A673 (cell line): ENCODE measurements at regions not wholly inside any gene's neighbourhood (a gene's known extent, or its start where the extent isn't known, plus 50 kb on each side); places are given as distances from the start of the nearest gene placed in this dataset.

Experiments used
- BruUV-seq: library from RNA; stranded (reverse); fragments of 400-500 nt; replicated peaks from 2 replicates; lab custom pipeline; 2021; lab: Mats Ljungman, UMichigan
- CTCF ChIA-PET: fragments of 300-600 bp; sonication (Branson Sonifier 250); formaldehyde crosslinking; loops from one replicate; lab custom pipeline; 2022; ENCODE audit warnings: antibody characterized with exemption; lab: Charles Lee
- POLR2A ChIA-PET: fragments of 300-600 bp; sonication (Branson Sonifier 250); formaldehyde crosslinking; loops from one replicate; lab custom pipeline; 2022; ENCODE audit warnings: antibody characterized with exemption; ENCODE audit not compliant: low non-redundant PET; lab: Charles Lee
- DNase-seq: peaks from one replicate; pipeline ENCODE4 v3.0.0-alpha.2; 2015; ENCODE audit warnings: low spot score
- H3K27ac ChIP-seq: fragments of 200-600 bp; sonication (generic); 2 replicates; pipeline ENCODE4 v1.5.1; 2016; ENCODE audit warnings: mixed run types, low read depth, mild to moderate bottlenecking, mixed read lengths, antibody characterized with exemption, low read length; ENCODE audit not compliant: poor library complexity, severe bottlenecking
- H3K27me3 ChIP-seq: fragments of 200-600 bp; sonication (generic); replicated peaks from 2 replicates; pipeline ENCODE4 v1.6.1; 2017; ENCODE audit warnings: mixed run types, low read depth, mild to moderate bottlenecking, mixed read lengths, antibody characterized with exemption, low read length; ENCODE audit not compliant: insufficient read depth, poor library complexity
- H3K36me3 ChIP-seq: fragments of 200-600 bp; sonication (generic); 2 replicates; pipeline ENCODE4 v1.6.1; 2016; ENCODE audit warnings: mixed run types, mild to moderate bottlenecking, mixed read lengths, antibody characterized with exemption, low read length; ENCODE audit not compliant: insufficient read depth, poor library complexity, severe bottlenecking
- H3K4me1 ChIP-seq: fragments of 200-600 bp; sonication (generic); 2 replicates; pipeline ENCODE4 v1.6.1; 2017; ENCODE audit warnings: mixed run types, mild to moderate bottlenecking, mixed read lengths, antibody characterized with exemption, low read length; ENCODE audit not compliant: insufficient read depth, poor library complexity, severe bottlenecking
- H3K4me3 ChIP-seq: fragments of 200-600 bp; sonication (generic); 2 replicates; pipeline ENCODE4 v1.5.1; 2016; ENCODE audit warnings: low read depth, mixed run types, mild to moderate bottlenecking, mixed read lengths, low read length; ENCODE audit not compliant: poor library complexity, severe bottlenecking
- H3K9me3 ChIP-seq: fragments of 200-600 bp; sonication (generic); 2 replicates; pipeline ENCODE4 v1.6.1; 2016; ENCODE audit warnings: mixed run types, low read depth, mild to moderate bottlenecking, mixed read lengths, antibody characterized with exemption, low read length; ENCODE audit not compliant: poor library complexity, severe bottlenecking
- EZH2 ChIP-seq: fragments of 200-600 bp; sonication (generic); IDR thresholded peaks from 2 replicates; pipeline ENCODE4 v1.6.1; 2017; ENCODE audit warnings: borderline replicate concordance, low read depth, mild to moderate bottlenecking, mixed read lengths, antibody characterized with exemption, low read length; ENCODE audit not compliant: poor library complexity, severe bottlenecking
- intact Hi-C: fragments of 100-400 bp; cut with micrococcal nuclease; formaldehyde crosslinking; loops from one replicate; pipeline ENCODE4 v1.10.0; 2022; ENCODE audit not compliant: unreplicated experiment
- TF ChIP-seq, protein P1 (sequence below): fragments of 300-800, 200-600 bp; sonication (generic); conservative IDR thresholded peaks from 2 replicates; pipeline ENCODE4 v1.5.1; 2017; ENCODE audit warnings: low read depth, mild to moderate bottlenecking, antibody characterized with exemption, low read length, moderate library complexity, mixed read lengths

DNA sequence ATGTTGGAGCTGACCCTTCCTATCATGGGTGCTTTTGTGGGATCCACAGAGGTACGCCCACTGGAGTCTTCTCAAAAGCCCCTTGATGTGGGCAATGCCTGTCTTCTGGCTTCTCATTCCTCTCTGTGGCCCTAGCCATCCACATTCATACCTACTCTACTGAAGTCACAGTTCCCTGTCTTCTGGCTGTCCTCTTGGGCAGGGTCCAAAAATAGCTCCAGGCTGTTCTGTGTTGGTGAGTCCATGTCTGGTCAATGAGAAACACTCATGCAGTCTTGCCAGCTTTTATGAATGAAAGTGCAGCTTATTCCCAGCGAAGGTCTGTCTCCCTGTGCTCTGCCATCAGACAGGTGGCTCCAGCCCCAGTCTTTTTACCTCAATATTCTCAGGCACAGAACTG, 135.9 kb upstream of the MDM1 start:
- no peak overlapping the region for H3K4me3 ChIP-seq
- intact Hi-C loops = no loop called here
- no peak for DNase-seq
- no TSS peak for BruUV-seq
- no peaks in the 10 kb centered on the region for H3K36me3 ChIP-seq
- H3K27ac ChIP-seq = no peak overlapping the region
- H3K9me3 ChIP-seq = no peaks in the 10 kb centered on the region
- H3K4me1 ChIP-seq = no peaks in the 10 kb centered on the region
- POLR2A ChIA-PET = no interaction called here
- TF ChIP-seq, protein P1, sequence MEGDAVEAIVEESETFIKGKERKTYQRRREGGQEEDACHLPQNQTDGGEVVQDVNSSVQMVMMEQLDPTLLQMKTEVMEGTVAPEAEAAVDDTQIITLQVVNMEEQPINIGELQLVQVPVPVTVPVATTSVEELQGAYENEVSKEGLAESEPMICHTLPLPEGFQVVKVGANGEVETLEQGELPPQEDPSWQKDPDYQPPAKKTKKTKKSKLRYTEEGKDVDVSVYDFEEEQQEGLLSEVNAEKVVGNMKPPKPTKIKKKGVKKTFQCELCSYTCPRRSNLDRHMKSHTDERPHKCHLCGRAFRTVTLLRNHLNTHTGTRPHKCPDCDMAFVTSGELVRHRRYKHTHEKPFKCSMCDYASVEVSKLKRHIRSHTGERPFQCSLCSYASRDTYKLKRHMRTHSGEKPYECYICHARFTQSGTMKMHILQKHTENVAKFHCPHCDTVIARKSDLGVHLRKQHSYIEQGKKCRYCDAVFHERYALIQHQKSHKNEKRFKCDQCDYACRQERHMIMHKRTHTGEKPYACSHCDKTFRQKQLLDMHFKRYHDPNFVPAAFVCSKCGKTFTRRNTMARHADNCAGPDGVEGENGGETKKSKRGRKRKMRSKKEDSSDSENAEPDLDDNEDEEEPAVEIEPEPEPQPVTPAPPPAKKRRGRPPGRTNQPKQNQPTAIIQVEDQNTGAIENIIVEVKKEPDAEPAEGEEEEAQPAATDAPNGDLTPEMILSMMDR = no peak
- no peak for TF ChIP-seq EZH2
- H3K27me3 ChIP-seq = no peaks in the 10 kb centered on the region
- CTCF ChIA-PET = interaction anchor here (0.5 kb wide), 1 partner anchor 53 kb away, joined by 3 read pairs; no protein-coding TSS in a partner anchor

GRCh38 chr12:68469113-68469512, 137.0 kb upstream of the MDM1 start:
- DNase-seq = no peak
- CTCF ChIA-PET = no interaction called here
- Histone ChIP-seq H3K36me3 (no peaks in the 10 kb centered on the region), H3K4me3 (no peak overlapping the region), H3K9me3 (no peaks in the 10 kb centered on the region), H3K27ac (no peak overlapping the region), H3K4me1 (no peaks in the 10 kb centered on the region), H3K27me3 (no peaks in the 10 kb centered on the region)
- TF ChIP-seq EZH2 = no peak
- TF ChIP-seq, protein P1 = no peak
- intact Hi-C loops = no loop called here
- POLR2A ChIA-PET = no interaction called here
- BruUV-seq = no TSS peak

DNA sequence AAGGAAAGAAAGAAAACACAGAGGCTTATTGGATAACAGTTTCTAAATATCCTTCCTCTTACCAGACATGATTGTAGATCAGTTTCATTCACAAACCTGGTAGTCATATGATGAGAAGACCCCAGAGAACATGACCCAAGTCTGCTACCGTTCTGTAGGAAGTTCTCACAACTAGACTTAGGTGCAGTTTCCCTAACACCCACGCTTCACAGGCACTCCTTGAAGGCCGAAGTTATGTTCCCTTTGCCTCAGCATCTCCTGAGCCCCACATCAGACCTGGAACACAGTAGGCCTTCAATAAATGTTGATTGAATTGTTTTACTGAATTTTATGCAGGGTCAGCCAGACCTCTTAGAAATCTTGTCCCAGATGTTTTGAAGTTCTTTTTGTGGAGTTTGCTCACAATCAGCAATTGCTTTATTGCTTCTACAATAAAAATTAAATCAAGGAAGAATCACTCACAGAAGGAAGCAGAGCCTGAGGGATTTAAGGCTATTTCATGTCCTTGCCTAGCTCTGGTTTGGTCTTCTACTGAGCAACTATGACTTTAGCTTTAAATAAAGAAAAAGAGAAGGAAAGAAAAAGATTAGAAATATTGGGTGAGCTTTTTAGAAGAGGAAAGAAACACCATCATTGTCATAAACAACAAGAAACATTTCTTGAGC, 138.6 kb upstream of the MDM1 start:
- H3K36me3 ChIP-seq = no peaks in the 10 kb centered on the region
- no TSS peak for BruUV-seq
- CTCF ChIA-PET = no interaction called here
- POLR2A ChIA-PET = no interaction called here
- DNase-seq = no peak
- no peak overlapping the region for H3K4me3 ChIP-seq
- H3K9me3 ChIP-seq = no peaks in the 10 kb centered on the region
- no peak for TF ChIP-seq EZH2
- intact Hi-C loops = no loop called here
- H3K27ac ChIP-seq = no peak overlapping the region
- no peaks in the 10 kb centered on the region for H3K4me1 ChIP-seq
- H3K27me3 ChIP-seq = no peaks in the 10 kb centered on the region
